ENCODE measurements at regions not wholly inside any gene's neighbourhood (a gene's known extent, or its start where the extent isn't known, plus 50 kb on each side); places are given as distances from the start of the nearest gene placed in this dataset.
"Not testable (repeated sequence)": the region's sequence is repeated elsewhere in the genome, so short reads cannot be mapped to it uniquely, and the experiment has no call there.

GRCh38 chr9:91512235-91512634 is 88.6 kb upstream of the NFIL3 start:
- not testable (repeated sequence) for DNase-seq (ENCODE audit: low spot score)

- DNase-seq (ENCODE audit: low spot score): no peak
These were observed 80.0 kb upstream of the NFIL3 start for GRCh38 chr9:91503673-91504081.

- no peak for DNase-seq (ENCODE audit: low spot score)
These were observed 79.5 kb upstream of the NFIL3 start for GRCh38 chr9:91502913-91503672.

GRCh38 chr9:91502475-91502874 is 78.8 kb upstream of the NFIL3 start:
- DNase-seq (ENCODE audit: low spot score): no peak

- no peak for DNase-seq (ENCODE audit: low spot score)
These were observed 76.9 kb upstream of the NFIL3 start for GRCh38 chr9:91500509-91501014.

- no peak for DNase-seq (ENCODE audit: low spot score)
These were observed 72.7 kb upstream of the NFIL3 start for GRCh38 chr9:91496351-91496750.

- no peak for DNase-seq (ENCODE audit: low spot score)
These were observed 71.8 kb upstream of the NFIL3 start for GRCh38 chr9:91495450-91495849.

- DNase-seq (ENCODE audit: low spot score): no peak
These were observed 71.1 kb upstream of the NFIL3 start for GRCh38 chr9:91494751-91495150.

- DNase-seq (ENCODE audit: low spot score): no peak
These were observed 68.6 kb upstream of the NFIL3 start for GRCh38 chr9:91492237-91492636.

GRCh38 chr9:91491624-91492023 is 68.0 kb upstream of the NFIL3 start:
- no peak for DNase-seq (ENCODE audit: low spot score)

GRCh38 chr9:91489361-91489899 is 65.8 kb upstream of the NFIL3 start:
- no peak for DNase-seq (ENCODE audit: low spot score)

GRCh38 chr9:91488341-91488740 is 64.7 kb upstream of the NFIL3 start:
- DNase-seq (ENCODE audit: low spot score): no peak

GRCh38 chr9:91486699-91487497 is 63.3 kb upstream of the NFIL3 start:
- DNase-seq (ENCODE audit: low spot score): no peak

GRCh38 chr9:91485006-91485405 is 61.4 kb upstream of the NFIL3 start:
- no peak for DNase-seq (ENCODE audit: low spot score)

- no peak for DNase-seq (ENCODE audit: low spot score)
These were observed 60.2 kb upstream of the NFIL3 start for GRCh38 chr9:91483835-91484234.

GRCh38 chr9:91483189-91483691 is 59.6 kb upstream of the NFIL3 start:
- DNase-seq (ENCODE audit: low spot score): no peak

- no peak for DNase-seq (ENCODE audit: low spot score)
These were observed 58.3 kb upstream of the NFIL3 start for GRCh38 chr9:91481972-91482371.

- DNase-seq (ENCODE audit: low spot score): peak; percentile 64
These were observed 53.5 kb upstream of the NFIL3 start for GRCh38 chr9:91477106-91477505.

GRCh38 chr9:91474656-91475055 is 51.0 kb upstream of the NFIL3 start:
- no peak for DNase-seq (ENCODE audit: low spot score)

Measured in ecto neural progenitor cell (in vitro differentiated cells).